GM23338 (cell line): ENCODE measurements at regions not wholly inside any gene's neighbourhood (a gene's known extent, or its start where the extent isn't known, plus 50 kb on each side); places are given as distances from the start of the nearest gene placed in this dataset.

Experiments used
- ATAC-seq: fragments of 200-7000 bp; cut with Tn5 transposase; 3 replicates; pipeline ENCODE4 v1.9.1; 2020
- DNase-seq: peaks from one replicate; pipeline ENCODE4 v3.0.0-alpha.2; 2015; ENCODE audit warnings: low spot score
- H2AFZ ChIP-seq: fragments of 200-600 bp; sonication (generic); 2 replicates; pipeline ENCODE4 v1.8.0; 2016; ENCODE audit warnings: antibody characterized with exemption, mild to moderate bottlenecking, moderate library complexity
- H3F3A ChIP-seq: fragments of 200-600 bp; sonication (generic); replicated peaks from 2 replicates; pipeline ENCODE4 v1.8.0; 2017; ENCODE audit warnings: antibody characterized with exemption, mixed run types, low read depth
- H3K27ac ChIP-seq: fragments of 200-600 bp; sonication (generic); 2 replicates; pipeline ENCODE4 v1.6.1; 2016; ENCODE audit warnings: low read depth
- H3K27me3 ChIP-seq: fragments of 200-600 bp; sonication (generic); 2 replicates; pipeline ENCODE4 v1.8.0; 2016; ENCODE audit warnings: mild to moderate bottlenecking, mixed run types, moderate library complexity; ENCODE audit not compliant: insufficient read depth
- H3K36me3 ChIP-seq: fragments of 200-600 bp; sonication (generic); 2 replicates; pipeline ENCODE4 v1.8.0; 2016; ENCODE audit warnings: mild to moderate bottlenecking; ENCODE audit not compliant: insufficient read depth
- H3K4me1 ChIP-seq: fragments of 200-600 bp; sonication (generic); 2 replicates; pipeline ENCODE4 v1.8.0; 2016; ENCODE audit warnings: mild to moderate bottlenecking, moderate library complexity; ENCODE audit not compliant: insufficient read depth
- H3K4me2 ChIP-seq: fragments of 200-600 bp; sonication (generic); 2 replicates; pipeline ENCODE4 v1.7.1; 2017; ENCODE audit warnings: mixed run types
- H3K4me3 ChIP-seq: fragments of 200-600 bp; sonication (generic); 2 replicates; pipeline ENCODE4 v1.6.1; 2016; ENCODE audit warnings: mixed run types
- H3K79me2 ChIP-seq: fragments of 200-600 bp; sonication (generic); replicated peaks from 2 replicates; pipeline ENCODE4 v1.8.0; 2017; ENCODE audit warnings: mild to moderate bottlenecking; ENCODE audit not compliant: insufficient read depth
- H3K9me2 ChIP-seq: fragments of 200-600 bp; sonication (generic); 2 replicates; pipeline ENCODE4 v1.8.0; 2017; ENCODE audit not compliant: insufficient read depth
- H4K20me1 ChIP-seq: fragments of 200-600 bp; sonication (generic); replicated peaks from 2 replicates; pipeline ENCODE4 v1.8.0; 2017; ENCODE audit warnings: mild to moderate bottlenecking; ENCODE audit not compliant: insufficient read depth
- H3K27ac Mint-ChIP-seq: 2 replicates; pipeline ENCODE4 v1.8.0; 2020; ENCODE audit warnings: inconsistent platforms, mild to moderate bottlenecking, moderate library complexity, mixed read lengths
- H3K27me3 Mint-ChIP-seq: 3 replicates; pipeline ENCODE4 v1.8.0; 2022; ENCODE audit warnings: low read depth, mild to moderate bottlenecking, moderate library complexity, mixed read lengths, inconsistent platforms; ENCODE audit not compliant: insufficient read depth, poor library complexity
- H3K36me3 Mint-ChIP-seq: 3 replicates; pipeline ENCODE4 v1.8.0; 2021; ENCODE audit warnings: low read depth, mild to moderate bottlenecking, inconsistent platforms, moderate library complexity, mixed read lengths
- H3K4me1 Mint-ChIP-seq: 3 replicates; pipeline ENCODE4 v1.8.0; 2020; ENCODE audit warnings: mild to moderate bottlenecking, inconsistent platforms, mixed read lengths
- H3K4me3 Mint-ChIP-seq: 3 replicates; pipeline ENCODE4 v1.8.0; 2021; ENCODE audit warnings: moderate library complexity, mild to moderate bottlenecking, inconsistent platforms, mixed read lengths
- H3K9me3 Mint-ChIP-seq: 3 replicates; pipeline ENCODE4 v1.8.0; 2020; ENCODE audit warnings: moderate library complexity, mild to moderate bottlenecking, inconsistent platforms, mixed read lengths
- CREB1 ChIP-seq: fragments of 250-450 bp; sonication (Bioruptor Pico); IDR thresholded peaks from 2 replicates; pipeline ENCODE4 v1.5.0; 2020; ENCODE audit warnings: low read depth, mild to moderate bottlenecking, moderate library complexity
- CTCF ChIP-seq, 2 experiments: fragments of 200-600 bp in 1 of 2; sonication (generic) in 1 of 2; conservative IDR thresholded peaks; 2 replicates each; pipeline versions ENCODE4 v1.5.1 to v1.6.1; 2016 to 2017; ENCODE audit warnings: antibody characterized with exemption in 2 of 2, low read depth in 2 of 2, mild to moderate bottlenecking in 2 of 2, moderate library complexity in 1 of 2
- ETS1 ChIP-seq: IDR thresholded peaks from 2 replicates; pipeline ENCODE4 v1.6.1; 2016; ENCODE audit warnings: antibody characterized with exemption
- EZH2 ChIP-seq: fragments of 200-600 bp; sonication (generic); IDR thresholded peaks from one replicate; pipeline ENCODE4 v1.8.0; 2017; ENCODE audit warnings: antibody characterized with exemption, mild to moderate bottlenecking, low read depth; ENCODE audit not compliant: unreplicated experiment
- EZH2phosphoT487 ChIP-seq: fragments of 200-600 bp; sonication (generic); IDR thresholded peaks from one replicate; pipeline ENCODE4 v1.8.1; 2018; ENCODE audit warnings: antibody characterized with exemption; ENCODE audit not compliant: unreplicated experiment
- JUNB ChIP-seq: IDR thresholded peaks from one replicate; pipeline ENCODE4 v1.6.1; 2016; ENCODE audit warnings: antibody characterized with exemption; ENCODE audit not compliant: unreplicated experiment
- NANOG ChIP-seq: IDR thresholded peaks from 2 replicates; pipeline ENCODE4 v1.6.1; 2016; ENCODE audit warnings: antibody characterized with exemption, borderline replicate concordance
- POLR2AphosphoS5 ChIP-seq: IDR thresholded peaks from 2 replicates; pipeline ENCODE4 v1.6.1; 2016; ENCODE audit warnings: antibody characterized with exemption, low read depth
- REST ChIP-seq: IDR thresholded peaks from one replicate; pipeline ENCODE4 v1.6.1; 2018; ENCODE audit warnings: antibody characterized with exemption; ENCODE audit not compliant: unreplicated experiment
- STAT1 ChIP-seq: IDR thresholded peaks from one replicate; pipeline ENCODE4 v1.6.1; 2016; ENCODE audit warnings: antibody characterized with exemption; ENCODE audit not compliant: unreplicated experiment
- ZNF114 ChIP-seq: fragments of 250-450 bp; sonication (Bioruptor Pico); IDR thresholded peaks from 2 replicates; pipeline ENCODE4 v1.5.0; 2020; ENCODE audit warnings: mild to moderate bottlenecking, moderate library complexity
- ZNF331 ChIP-seq: fragments of 250-450 bp; sonication (Bioruptor Pico); IDR thresholded peaks from 2 replicates; pipeline ENCODE4 v1.5.0; 2020; ENCODE audit warnings: low read depth, mild to moderate bottlenecking, moderate library complexity
- ZNF462 ChIP-seq: fragments of 250-450 bp; sonication (Bioruptor Pico); IDR thresholded peaks from 2 replicates; pipeline ENCODE4 v1.5.0; 2020; ENCODE audit warnings: mild to moderate bottlenecking, moderate library complexity

DNA sequence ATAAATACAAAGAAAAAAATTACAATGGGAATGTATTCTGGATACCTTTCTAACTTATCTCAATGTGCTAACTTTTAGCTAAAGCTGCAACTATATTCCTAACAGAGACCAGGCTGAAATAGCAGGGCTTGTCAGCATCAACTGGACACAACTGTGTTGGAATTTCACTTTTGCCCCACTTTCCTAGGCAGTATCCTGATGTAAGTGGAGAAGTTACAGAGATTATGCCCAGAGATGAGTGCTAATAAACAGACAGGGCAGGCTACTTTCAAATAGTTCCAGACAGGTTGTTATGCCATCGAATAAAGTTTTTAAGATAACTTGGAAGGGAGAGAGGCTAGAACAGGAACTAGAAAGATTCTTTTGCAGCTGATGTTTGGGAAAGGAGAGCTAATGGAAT, 201.9 kb downstream of the KCTD12 start:
- no peaks in the 10 kb centered on the region for H4K20me1 ChIP-seq
- H3K4me3 ChIP-seq, result no peak overlapping the region
- no peak for DNase-seq
- no peaks in the 10 kb centered on the region for H3K9me3 Mint-ChIP-seq
- no peak for TF ChIP-seq EZH2phosphoT487
- TF ChIP-seq ZNF331 (CRISPR knock-in tag), result no peak
- no peak for TF ChIP-seq CREB1 (CRISPR knock-in tag)
- no peak for TF ChIP-seq POLR2AphosphoS5
- no peak for TF ChIP-seq CTCF (conservative IDR thresholded peaks at IDR 0.05; ENCODE audit: low read depth in 2 of 2)
- TF ChIP-seq STAT1, result no peak
- no peak for TF ChIP-seq EZH2
- TF ChIP-seq ZNF462 (CRISPR knock-in tag), result no peak
- no peak for TF ChIP-seq NANOG
- TF ChIP-seq ZNF114 (CRISPR knock-in tag), result no peak
- TF ChIP-seq ETS1, result no peak
- no peak for TF ChIP-seq JUNB
- no peak for TF ChIP-seq REST
- H3K4me3 Mint-ChIP-seq, result no peak overlapping the region
- no peaks in the 10 kb centered on the region for H3K79me2 ChIP-seq
- no peak overlapping the region for H2AFZ ChIP-seq
- no peaks in the 10 kb centered on the region for H3K27me3 Mint-ChIP-seq
- peaks cover 14% of the 10 kb centered on the region for H3K4me1 Mint-ChIP-seq
- no peaks in the 10 kb centered on the region for H3K36me3 ChIP-seq
- H3K27ac ChIP-seq, result no peak overlapping the region
- no peak for ATAC-seq
- H3K27me3 ChIP-seq, result no peaks in the 10 kb centered on the region
- no peaks in the 10 kb centered on the region for H3K9me2 ChIP-seq
- peaks cover 3% of the 10 kb centered on the region; the same call in 1 of the 2 replicates for H3K4me1 ChIP-seq
- no peaks in the 10 kb centered on the region for H3F3A ChIP-seq
- H3K36me3 Mint-ChIP-seq, result no peaks in the 10 kb centered on the region
- H3K4me2 ChIP-seq, result no peak overlapping the region
- no peak overlapping the region for H3K27ac Mint-ChIP-seq
